Erythroblast (primary cell): ENCODE measurements at regions not wholly inside any gene's neighbourhood (a gene's known extent, or its start where the extent isn't known, plus 50 kb on each side); places are given as distances from the start of the nearest gene placed in this dataset.

Experiments
- GATA1 ChIP-seq: IDR thresholded peaks from 2 replicates; pipeline ENCODE4 v1.6.1; 2011; ENCODE audit warnings: low read depth, mild to moderate bottlenecking, control low read depth, low read length, moderate library complexity
- POLR2A ChIP-seq: IDR thresholded peaks from 2 replicates; pipeline ENCODE4 v1.6.1; 2011; ENCODE audit warnings: mild to moderate bottlenecking, low read length

DNA sequence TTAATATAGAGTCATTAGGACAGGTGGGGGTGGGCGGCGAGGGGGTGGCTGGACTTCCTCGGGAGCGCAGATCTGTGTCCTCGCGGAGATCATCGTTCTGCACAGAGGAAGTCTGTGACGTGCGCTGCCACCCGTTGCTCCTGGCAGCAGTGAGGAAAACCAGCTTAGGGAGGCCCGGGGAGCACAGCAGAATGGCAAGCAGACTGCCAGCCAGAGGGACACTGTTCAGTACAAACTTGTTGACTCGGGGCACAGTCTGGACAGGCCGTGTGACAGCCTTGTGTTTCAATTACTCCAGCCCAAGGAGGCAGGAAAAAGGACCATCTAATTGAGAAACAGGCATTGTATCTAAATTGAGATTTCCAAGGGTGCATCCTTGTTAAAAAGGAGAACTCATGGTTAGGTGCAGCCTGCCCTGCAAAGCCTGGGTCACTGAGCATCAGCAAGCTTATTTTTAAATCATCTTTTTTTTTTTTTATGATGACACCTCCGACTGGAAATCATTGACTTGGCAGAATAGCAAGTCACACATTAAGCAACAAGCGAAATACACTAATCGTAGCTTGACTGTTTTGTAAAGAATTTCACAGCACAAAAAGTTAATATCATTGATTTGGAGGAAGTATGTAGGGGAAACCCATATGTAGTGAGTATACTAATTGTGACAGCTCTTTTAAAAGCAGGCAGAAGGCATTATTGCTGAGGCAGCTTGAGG lies 512.0 kb upstream of the FAT1 start:
- TF ChIP-seq POLR2A (no peak), GATA1 (no peak)
